ENCODE measurements at regions not wholly inside any gene's neighbourhood (a gene's known extent, or its start where the extent isn't known, plus 50 kb on each side); places are given as distances from the start of the nearest gene placed in this dataset.

GRCh38 chr7:52857367-52857766, 178.1 kb upstream of the POM121L12 start:
- Histone ChIP-seq H3K4me1 (ENCODE audit: control insufficient read depth, insufficient read depth, low read length) (no peaks in the 10 kb centered on the region), H3K9ac (ENCODE audit: extremely low read depth, low read length, poor library complexity, severe bottlenecking) (no peak overlapping the region), H3K9me3 (ENCODE audit: control insufficient read depth, low read length) (no peaks in the 10 kb centered on the region), H3K36me3 (ENCODE audit: control insufficient read depth, insufficient read depth, low read length) (no peaks in the 10 kb centered on the region), H3K27me3 (ENCODE audit: control insufficient read depth, insufficient read depth, low read length, poor library complexity, severe bottlenecking) (no peaks in the 10 kb centered on the region), H3K4me3 (ENCODE audit: low read length) (no peak overlapping the region), H3K27ac (ENCODE audit: low read depth, low read length) (no peak overlapping the region)
- Mint-ChIP-seq H3K9me3 (no peaks in the 10 kb centered on the region), H3K4me3 (no peak overlapping the region), H3K27me3 (ENCODE audit: insufficient read depth) (no peaks in the 10 kb centered on the region), H3K36me3 (ENCODE audit: low read depth) (no peaks in the 10 kb centered on the region), H3K4me1 (no peaks in the 10 kb centered on the region), H3K27ac (no peak overlapping the region)
- WGBS, 2 experiments (ENCODE audit: insufficient coverage in 1 of 2, insufficient read length in 1 of 2): 0% methylated on average over 1 of the region's 1 CpG; no CpG with 5 or more reads in 1 of the 2 experiments
- DNase-seq: no peak
- no peak for TF ChIP-seq CTCF (conservative IDR thresholded peaks at IDR 0.05)

GRCh38 chr7:52854681-52855080, 180.8 kb upstream of the POM121L12 start:
- 89 to 91% methylated on average over 1 of the region's 1 CpG for whole genome bisulfite sequencing, 2 experiments (ENCODE audit: insufficient coverage in 1 of 2, insufficient read length in 1 of 2)
- Histone ChIP-seq H3K27me3 (ENCODE audit: control insufficient read depth, insufficient read depth, low read length, poor library complexity, severe bottlenecking) (no peaks in the 10 kb centered on the region), H3K9me3 (ENCODE audit: control insufficient read depth, low read length) (no peaks in the 10 kb centered on the region), H3K9ac (ENCODE audit: extremely low read depth, low read length, poor library complexity, severe bottlenecking) (no peak overlapping the region), H3K36me3 (ENCODE audit: control insufficient read depth, insufficient read depth, low read length) (no peaks in the 10 kb centered on the region), H3K4me1 (ENCODE audit: control insufficient read depth, insufficient read depth, low read length) (no peaks in the 10 kb centered on the region), H3K27ac (ENCODE audit: low read depth, low read length) (no peak overlapping the region), H3K4me3 (ENCODE audit: low read length) (no peak overlapping the region)
- no peak overlapping the region for H3K27ac Mint-ChIP-seq
- H3K4me3 Mint-ChIP-seq: no peak overlapping the region
- DNase-seq: no peak
- no peak for TF ChIP-seq CTCF (conservative IDR thresholded peaks at IDR 0.05)
- no peaks in the 10 kb centered on the region for H3K4me1 Mint-ChIP-seq
- H3K9me3 Mint-ChIP-seq: no peaks in the 10 kb centered on the region
- no peaks in the 10 kb centered on the region for H3K27me3 Mint-ChIP-seq (ENCODE audit: insufficient read depth)
- H3K36me3 Mint-ChIP-seq (ENCODE audit: low read depth): no peaks in the 10 kb centered on the region

GRCh38 chr7:52851547-52851946, 183.9 kb upstream of the POM121L12 start:
- Mint-ChIP-seq H3K36me3 (ENCODE audit: low read depth) (no peaks in the 10 kb centered on the region), H3K4me1 (no peaks in the 10 kb centered on the region), H3K27ac (no peak overlapping the region), H3K27me3 (ENCODE audit: insufficient read depth) (no peaks in the 10 kb centered on the region), H3K9me3 (no peaks in the 10 kb centered on the region), H3K4me3 (no peak overlapping the region)
- TF ChIP-seq CTCF (conservative IDR thresholded peaks at IDR 0.05): no peak
- 78% methylated on average over 1 of the region's 2 CpGs; no CpG with 5 or more reads in 1 of the 2 experiments for WGBS, 2 experiments (ENCODE audit: insufficient coverage in 1 of 2, insufficient read length in 1 of 2)
- no peaks in the 10 kb centered on the region for H3K27me3 ChIP-seq (ENCODE audit: control insufficient read depth, insufficient read depth, low read length, poor library complexity, severe bottlenecking)
- no peaks in the 10 kb centered on the region for H3K4me1 ChIP-seq (ENCODE audit: control insufficient read depth, insufficient read depth, low read length)
- no peaks in the 10 kb centered on the region for H3K36me3 ChIP-seq (ENCODE audit: control insufficient read depth, insufficient read depth, low read length)
- no peak overlapping the region for H3K4me3 ChIP-seq (ENCODE audit: low read length)
- no peak for DNase-seq
- H3K9me3 ChIP-seq (ENCODE audit: control insufficient read depth, low read length): no peaks in the 10 kb centered on the region
- H3K27ac ChIP-seq (ENCODE audit: low read depth, low read length): no peak overlapping the region
- H3K9ac ChIP-seq (ENCODE audit: extremely low read depth, low read length, poor library complexity, severe bottlenecking): no peak overlapping the region
